Aorta (tissue), 5 donors: ENCODE measurements at regions not wholly inside any gene's neighbourhood (a gene's known extent, or its start where the extent isn't known, plus 50 kb on each side); places are given as distances from the start of the nearest gene placed in this dataset.

Source experiments
- ATAC-seq: fragments of 200-7000 bp; cut with Tn5 transposase; one replicate; pipeline ENCODE4 v1.9.1; 2022; ENCODE audit warnings: moderate library complexity; ENCODE audit not compliant: low FRiP score
- DNase-seq, 2 donors: peaks; one replicate each; pipeline ENCODE4 v3.0.0-alpha.2; 2020
- H3K27ac ChIP-seq, 2 donors: one replicate each; pipeline ENCODE4 v1.5.1; 2013; ENCODE audit warnings: low read length in 2 of 2, mild to moderate bottlenecking in 2 of 2, moderate library complexity in 2 of 2, control low read depth in 1 of 2, inconsistent platforms in 1 of 2, low read depth in 1 of 2
- H3K27me3 ChIP-seq, 2 donors: one replicate each; pipeline ENCODE4 v1.6.1; 2013; ENCODE audit warnings: control low read depth in 1 of 2, low read length in 1 of 2, mild to moderate bottlenecking in 1 of 2, moderate library complexity in 1 of 2; ENCODE audit not compliant: insufficient read depth in 2 of 2, control insufficient read depth in 1 of 2
- H3K36me3 ChIP-seq, 2 donors: one replicate each; pipeline ENCODE4 v1.6.1; 2013; ENCODE audit warnings: control low read depth in 1 of 2, low read length in 1 of 2, mild to moderate bottlenecking in 1 of 2; ENCODE audit not compliant: insufficient read depth in 2 of 2, control insufficient read depth in 1 of 2
- H3K4me1 ChIP-seq, 2 donors: one replicate each; pipeline ENCODE4 v1.6.1; 2013; ENCODE audit warnings: low read length in 2 of 2, control low read depth in 1 of 2, mild to moderate bottlenecking in 1 of 2, moderate library complexity in 1 of 2; ENCODE audit not compliant: insufficient read depth in 2 of 2, control insufficient read depth in 1 of 2
- H3K4me3 ChIP-seq, 2 donors: one replicate each; pipeline ENCODE4 v1.5.1; 2013; ENCODE audit warnings: low read length in 2 of 2, control low read depth in 1 of 2, mild to moderate bottlenecking in 1 of 2
- H3K9me3 ChIP-seq: one replicate; pipeline ENCODE4 v1.6.1; 2013; ENCODE audit warnings: mild to moderate bottlenecking, low read length; ENCODE audit not compliant: control insufficient read depth
- WGBS, 2 donors: extraction: QIAGEN DNeasy Blood & Tissue Kit; methylation state at CpG; one replicate each; pipeline ENCODE4 v1.1.7; 2013; 5-methylcytosine and 5-hydroxymethylcytosine counted together
- intact Hi-C, 2 donors: fragments of 100-400 bp; cut with DNase I; formaldehyde crosslinking; loops; one replicate each; pipeline versions ENCODE4 v1.14.2 to v1.15.0; 2022
- donor health status: healthy with polysubstance abuse.
- donor health status: Bipolar disorder and iron deficiency.
- donor health status: DM: no; HTN: no; CAD: no.
- donor health status: DM: no; HTN: no; CAD: no.
- donor health status: DM: yes; HTN: yes; CAD: no.

- intact Hi-C loops, result no loop called here
- Histone ChIP-seq H3K27me3 (no peaks in the 10 kb centered on the region), H3K36me3 (no peaks in the 10 kb centered on the region), H3K9me3 (peaks cover 1% of the 10 kb centered on the region), H3K4me1 (no peaks in the 10 kb centered on the region), H3K27ac (no peak overlapping the region), H3K4me3 (no peak overlapping the region)
- WGBS, 2 donors, result 89 to 94% methylated on average over 2 of the region's 2 CpGs
- DNase-seq (no peak), ATAC-seq (no peak)
Measured at GRCh38 chr2:83176539-83176938, 1282.5 kb downstream of the SUCLG1 start.

DNA sequence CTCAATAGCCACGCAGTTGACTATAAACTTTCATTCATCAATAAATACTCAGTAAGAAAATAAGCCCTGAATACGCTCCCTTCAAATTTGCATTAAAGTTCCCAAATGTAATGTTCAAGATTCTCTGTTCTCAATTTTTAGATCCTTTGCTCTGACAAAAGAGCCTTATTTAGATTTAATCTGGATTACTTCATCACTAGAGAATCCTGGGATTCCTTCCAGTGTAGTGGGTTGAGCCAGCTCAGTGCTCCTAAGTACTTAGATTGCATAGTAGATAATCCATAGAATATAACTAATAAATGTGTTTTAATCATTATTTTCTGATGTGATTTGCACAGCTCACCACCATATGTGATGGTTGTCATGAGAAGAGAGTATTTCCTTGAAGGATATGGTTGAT, 1286.2 kb downstream of the SUCLG1 start:
- Histone ChIP-seq H3K9me3 (no peaks in the 10 kb centered on the region), H3K4me1 (no peaks in the 10 kb centered on the region), H3K4me3 (no peak overlapping the region), H3K36me3 (no peaks in the 10 kb centered on the region), H3K27ac (no peak overlapping the region), H3K27me3 (no peaks in the 10 kb centered on the region)
- ATAC-seq (no peak), DNase-seq (no peak)
- 42 to 43% methylated on average over 2 of the region's 2 CpGs for WGBS, 2 donors
- intact Hi-C loops, result no loop called here

DNA sequence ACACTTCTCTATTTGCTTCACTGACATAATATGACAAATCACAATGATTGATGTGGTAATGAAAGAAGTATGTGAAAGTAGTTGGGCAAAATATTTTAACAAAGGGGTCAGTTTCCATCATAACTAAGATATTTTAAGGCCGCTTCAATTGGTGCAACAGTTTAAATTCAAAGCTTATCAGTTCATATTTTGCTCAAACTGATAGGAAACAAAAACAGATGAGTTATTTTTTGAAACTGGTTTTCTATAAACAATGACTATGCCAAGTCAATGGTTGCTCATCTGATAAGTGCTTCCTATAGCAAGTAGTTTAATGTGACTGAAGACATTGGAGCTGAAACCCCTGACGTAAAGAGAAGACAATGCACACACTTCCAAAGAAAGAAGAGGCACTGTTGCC, 1290.7 kb downstream of the SUCLG1 start:
- DNase-seq (no peak), ATAC-seq (no peak)
- H3K36me3 ChIP-seq, result no peaks in the 10 kb centered on the region
- H3K9me3 ChIP-seq, result no peaks in the 10 kb centered on the region
- no peaks in the 10 kb centered on the region for H3K27me3 ChIP-seq
- intact Hi-C loops, result no loop called here
- H3K4me1 ChIP-seq, result no peaks in the 10 kb centered on the region
- H3K4me3 ChIP-seq, result no peak overlapping the region
- WGBS, 2 donors, result 39 to 48% methylated on average over 2 of the region's 2 CpGs
- H3K27ac ChIP-seq, result no peak overlapping the region

DNA sequence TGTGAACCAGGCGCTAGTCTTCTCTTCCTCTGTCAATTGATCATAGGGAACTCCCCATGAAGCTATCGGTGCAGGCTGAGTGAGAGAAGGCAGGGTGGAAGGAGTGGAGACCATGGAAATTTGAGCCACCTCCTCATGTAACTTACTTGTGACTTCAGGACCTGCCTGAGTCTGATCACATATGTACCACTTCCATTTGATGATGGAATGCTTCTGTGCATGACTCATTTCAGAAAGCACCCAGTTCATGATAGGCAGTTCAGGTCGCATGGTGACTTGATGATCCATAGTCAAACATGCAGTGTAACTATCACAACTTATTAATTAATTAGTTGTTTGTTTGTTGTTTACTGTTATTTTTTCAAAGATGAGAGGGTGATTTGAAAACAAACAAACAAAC, 1296.7 kb downstream of the SUCLG1 start:
- H3K36me3 ChIP-seq, result no peaks in the 10 kb centered on the region
- no peaks in the 10 kb centered on the region for H3K4me1 ChIP-seq
- DNase-seq (no peak), ATAC-seq (no peak)
- H3K9me3 ChIP-seq, result peaks cover 2% of the 10 kb centered on the region
- intact Hi-C loops, result no loop called here
- no peak overlapping the region for H3K27ac ChIP-seq
- 92% methylated on average over 3 of the region's 3 CpGs for WGBS, 2 donors
- H3K27me3 ChIP-seq, result no peaks in the 10 kb centered on the region
- H3K4me3 ChIP-seq, result no peak overlapping the region

- DNase-seq (no peak), ATAC-seq (no peak)
- Histone ChIP-seq H3K9me3 (peaks cover 2% of the 10 kb centered on the region), H3K27me3 (no peaks in the 10 kb centered on the region), H3K4me3 (no peak overlapping the region), H3K36me3 (no peaks in the 10 kb centered on the region), H3K4me1 (no peaks in the 10 kb centered on the region), H3K27ac (no peak overlapping the region)
- intact Hi-C loops, result no loop called here
- 88 to 89% methylated on average over 3 of the region's 3 CpGs for WGBS, 2 donors
Measured at GRCh38 chr2:83160571-83160970, 1298.5 kb downstream of the SUCLG1 start.

GRCh38 chr2:83155826-83156225, 1303.3 kb downstream of the SUCLG1 start:
- Histone ChIP-seq H3K36me3 (no peaks in the 10 kb centered on the region), H3K9me3 (peaks cover 2% of the 10 kb centered on the region), H3K27ac (no peak overlapping the region), H3K27me3 (no peaks in the 10 kb centered on the region), H3K4me1 (no peaks in the 10 kb centered on the region), H3K4me3 (no peak overlapping the region)
- 90 to 93% methylated on average over 8 of the region's 8 CpGs for WGBS, 2 donors
- intact Hi-C loops, result no loop called here
- ATAC-seq (no peak), DNase-seq (no peak)

DNA sequence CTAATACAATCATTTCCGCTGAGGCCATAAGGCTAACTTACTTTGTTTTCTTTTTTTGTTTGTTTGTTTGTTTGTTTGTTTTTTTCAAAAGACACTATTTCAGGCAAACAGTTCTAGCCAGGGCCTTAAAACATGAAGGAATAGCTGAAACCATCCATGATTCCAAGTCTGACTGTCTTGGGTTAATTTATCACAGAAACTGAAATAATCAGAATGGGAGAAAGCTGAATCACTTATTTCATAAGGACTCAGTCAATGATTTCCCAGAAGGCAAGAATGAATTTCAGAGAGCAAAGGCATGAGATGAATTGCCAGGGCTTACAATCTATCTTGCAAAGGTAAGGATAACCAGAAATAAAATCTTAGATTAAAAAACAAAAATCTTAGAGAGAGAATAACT, 1315.1 kb downstream of the SUCLG1 start:
- 81 to 90% methylated on average over 1 of the region's 1 CpG for WGBS, 2 donors
- no peak for DNase-seq
- Histone ChIP-seq H3K4me3 (no peak overlapping the region), H3K36me3 (no peaks in the 10 kb centered on the region), H3K27ac (no peak overlapping the region), H3K4me1 (no peaks in the 10 kb centered on the region), H3K9me3 (no peaks in the 10 kb centered on the region), H3K27me3 (no peaks in the 10 kb centered on the region)
- intact Hi-C loops, result no loop called here
- no peak for ATAC-seq

DNA sequence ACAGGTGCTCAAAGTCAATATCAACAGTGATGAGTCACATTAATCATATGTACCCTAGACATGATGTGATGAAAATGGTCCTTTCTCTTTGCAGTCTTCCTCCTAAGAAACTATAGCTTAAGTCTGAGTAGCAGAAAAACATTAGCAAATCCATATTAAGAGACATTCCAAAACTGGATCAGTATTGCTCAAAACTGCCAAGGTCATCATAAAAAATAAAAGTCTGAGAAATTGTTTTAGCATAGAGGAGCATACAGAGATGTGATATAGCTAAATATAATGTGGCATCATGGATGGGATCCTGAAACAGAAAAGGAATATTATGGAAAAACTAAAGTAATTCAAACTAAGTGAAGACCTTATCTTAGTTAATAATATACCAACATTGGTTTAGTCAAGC, 1316.1 kb downstream of the SUCLG1 start:
- Histone ChIP-seq H3K9me3 (no peaks in the 10 kb centered on the region), H3K36me3 (no peaks in the 10 kb centered on the region), H3K27ac (no peak overlapping the region), H3K27me3 (no peaks in the 10 kb centered on the region), H3K4me3 (no peak overlapping the region), H3K4me1 (no peaks in the 10 kb centered on the region)
- no peak for ATAC-seq
- intact Hi-C loops, result no loop called here
- no peak for DNase-seq

- Histone ChIP-seq H3K27ac (no peak overlapping the region), H3K36me3 (no peaks in the 10 kb centered on the region), H3K27me3 (no peaks in the 10 kb centered on the region), H3K9me3 (peaks cover 1% of the 10 kb centered on the region), H3K4me3 (no peak overlapping the region), H3K4me1 (no peaks in the 10 kb centered on the region)
- WGBS, 2 donors, result 60 to 78% methylated on average over 1 of the region's 1 CpG
- DNase-seq (no peak), ATAC-seq (no peak)
- intact Hi-C loops, result no loop called here
Measured at GRCh38 chr2:83115606-83116005, 1343.5 kb downstream of the SUCLG1 start.
